IPS-NIHi7 (cell line): ENCODE measurements at regions not wholly inside any gene's neighbourhood (a gene's known extent, or its start where the extent isn't known, plus 50 kb on each side); places are given as distances from the start of the nearest gene placed in this dataset.

Experiments
- DNase-seq: peaks from one replicate; pipeline ENCODE4 v3.0.0; 2012; ENCODE audit warnings: mixed read lengths; ENCODE audit errors: extremely low spot score

- no peak for DNase-seq
These were observed 135.4 kb downstream of the NCOR2 start for GRCh38 chr12:124431971-124432370.

- no peak for DNase-seq
These were observed 135.6 kb downstream of the RFLNA start for GRCh38 chr12:124430491-124430890.

- no peak for DNase-seq
These were observed 134.6 kb downstream of the RFLNA start for GRCh38 chr12:124429535-124429934.

- DNase-seq: no peak
These were observed 133.9 kb downstream of the RFLNA start for GRCh38 chr12:124428792-124429281.

DNA sequence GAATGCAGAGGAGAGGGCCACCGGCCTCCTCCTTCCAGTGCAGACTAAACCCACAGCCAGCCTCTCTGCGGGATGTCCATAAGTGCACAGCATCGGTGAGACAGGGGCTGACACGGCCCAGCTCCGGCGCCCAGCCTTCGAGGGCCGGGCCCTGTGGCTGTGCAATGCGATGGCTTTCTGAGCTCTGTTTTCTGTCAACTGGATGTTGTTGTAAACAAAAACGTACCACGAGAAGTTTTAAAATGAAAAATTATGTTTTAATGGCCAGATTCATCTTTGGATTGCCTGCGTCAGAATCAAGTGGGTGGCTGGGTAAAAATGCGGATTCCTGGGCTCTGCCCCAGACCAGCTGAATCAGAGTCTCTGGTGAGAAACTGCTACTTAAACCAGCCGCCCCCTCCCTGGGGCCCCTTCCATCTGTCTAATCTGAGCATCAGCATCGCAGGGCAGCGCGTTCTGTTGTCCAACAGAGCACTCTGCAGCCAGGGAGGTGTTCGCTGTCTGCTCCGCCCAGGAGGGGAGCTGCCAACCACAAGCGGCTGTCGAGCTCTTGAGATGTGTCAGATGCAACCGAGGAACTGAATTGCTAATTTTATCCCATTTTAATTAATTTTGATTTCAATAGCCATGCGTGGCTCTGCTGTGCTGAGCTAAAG lies 133.4 kb downstream of the RFLNA start:
- no peak for DNase-seq

DNA sequence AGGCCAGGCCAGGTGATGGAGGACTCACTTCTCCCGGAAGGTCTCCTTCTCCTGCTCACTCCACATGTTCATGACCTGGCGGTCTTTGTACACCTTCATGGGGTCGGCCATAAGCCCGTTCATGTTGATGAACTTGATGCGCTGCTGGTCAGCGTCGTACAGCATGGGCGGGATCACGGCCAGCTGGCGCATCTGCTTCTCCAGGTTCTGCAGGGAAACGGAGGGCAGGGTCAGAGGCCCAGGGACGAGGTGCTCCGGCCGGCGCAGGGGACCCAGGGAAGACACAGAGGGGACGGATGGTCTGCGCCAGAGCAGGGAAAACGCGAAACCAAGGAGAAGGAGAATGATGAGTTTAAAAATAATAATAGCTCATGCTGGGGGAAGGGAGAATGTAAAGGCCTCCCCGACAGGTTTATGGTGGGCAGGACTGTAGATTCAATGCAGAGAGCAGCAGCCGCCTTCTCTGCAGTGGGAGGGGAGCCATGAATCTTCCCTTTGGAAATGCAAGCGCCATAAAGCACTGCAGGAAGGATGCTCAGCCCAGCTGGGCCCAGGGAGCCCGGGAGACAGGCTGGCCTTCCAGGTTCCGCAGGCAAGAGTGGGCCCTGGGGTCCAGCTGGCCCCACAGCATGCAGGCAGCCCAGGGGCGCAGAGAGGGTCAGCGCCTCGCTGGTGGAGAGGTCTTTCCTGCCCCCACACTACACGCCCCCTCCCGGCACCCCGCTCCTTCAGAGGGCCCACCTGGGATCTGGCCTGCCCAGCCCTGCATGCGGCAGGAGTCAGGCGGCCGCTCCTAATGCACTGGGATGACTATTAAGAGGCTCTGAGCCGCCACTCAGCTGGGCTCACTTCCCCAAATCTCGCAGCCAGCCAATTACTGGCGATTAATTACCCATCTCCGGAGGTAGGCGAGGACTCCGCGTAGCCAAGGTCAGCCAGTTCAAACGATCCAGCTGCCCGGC lies 132.0 kb downstream of the RFLNA start:
- no peak for DNase-seq

GRCh38 chr12:124425667-124426066 lies 130.8 kb downstream of the RFLNA start:
- no peak for DNase-seq

- DNase-seq: no peak
These were observed 129.6 kb downstream of the RFLNA start for GRCh38 chr12:124424516-124424905.

DNA sequence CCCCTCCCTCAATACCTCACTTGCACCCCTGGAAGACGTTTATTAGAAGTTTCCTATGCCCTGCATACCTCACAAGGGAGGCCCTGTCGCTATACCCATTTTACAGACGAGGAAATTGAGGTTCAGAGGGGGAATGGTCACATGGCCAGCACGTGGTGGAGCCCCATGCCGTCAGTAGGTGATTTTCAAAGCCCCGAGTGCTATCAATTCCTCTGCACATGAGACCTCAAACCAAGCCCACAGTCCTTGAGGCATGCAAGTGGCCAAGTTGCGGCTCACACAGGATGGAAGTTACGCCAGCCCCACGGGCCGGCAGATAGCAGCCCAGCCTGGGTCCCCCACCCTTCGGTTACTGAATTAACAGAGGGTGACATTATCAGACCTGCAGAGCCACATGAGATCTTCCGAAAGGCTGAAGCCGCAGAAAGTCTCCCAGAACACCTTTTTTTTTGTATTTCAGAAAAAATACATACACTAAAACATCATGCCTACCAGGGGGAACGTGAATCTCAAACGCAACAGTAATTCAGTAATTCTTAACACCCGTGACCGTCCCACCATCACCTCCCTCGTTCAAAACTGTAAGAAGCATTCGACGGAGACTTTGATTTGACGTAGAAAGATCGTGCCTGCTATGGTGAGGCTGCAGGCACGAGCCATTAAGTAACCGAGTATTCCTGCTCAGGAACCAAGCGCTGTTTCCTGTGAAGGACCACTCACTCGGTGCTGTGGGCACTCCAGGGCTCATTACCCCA lies 129.0 kb downstream of the RFLNA start:
- DNase-seq: no peak

- peak; percentile 57 for DNase-seq
These were observed 128.0 kb downstream of the RFLNA start for GRCh38 chr12:124422570-124423523.

GRCh38 chr12:124422142-124422569 lies 127.3 kb downstream of the RFLNA start:
- DNase-seq: peak; percentile 67

- no peak for DNase-seq
These were observed 126.2 kb downstream of the RFLNA start for GRCh38 chr12:124420996-124421674.

DNA sequence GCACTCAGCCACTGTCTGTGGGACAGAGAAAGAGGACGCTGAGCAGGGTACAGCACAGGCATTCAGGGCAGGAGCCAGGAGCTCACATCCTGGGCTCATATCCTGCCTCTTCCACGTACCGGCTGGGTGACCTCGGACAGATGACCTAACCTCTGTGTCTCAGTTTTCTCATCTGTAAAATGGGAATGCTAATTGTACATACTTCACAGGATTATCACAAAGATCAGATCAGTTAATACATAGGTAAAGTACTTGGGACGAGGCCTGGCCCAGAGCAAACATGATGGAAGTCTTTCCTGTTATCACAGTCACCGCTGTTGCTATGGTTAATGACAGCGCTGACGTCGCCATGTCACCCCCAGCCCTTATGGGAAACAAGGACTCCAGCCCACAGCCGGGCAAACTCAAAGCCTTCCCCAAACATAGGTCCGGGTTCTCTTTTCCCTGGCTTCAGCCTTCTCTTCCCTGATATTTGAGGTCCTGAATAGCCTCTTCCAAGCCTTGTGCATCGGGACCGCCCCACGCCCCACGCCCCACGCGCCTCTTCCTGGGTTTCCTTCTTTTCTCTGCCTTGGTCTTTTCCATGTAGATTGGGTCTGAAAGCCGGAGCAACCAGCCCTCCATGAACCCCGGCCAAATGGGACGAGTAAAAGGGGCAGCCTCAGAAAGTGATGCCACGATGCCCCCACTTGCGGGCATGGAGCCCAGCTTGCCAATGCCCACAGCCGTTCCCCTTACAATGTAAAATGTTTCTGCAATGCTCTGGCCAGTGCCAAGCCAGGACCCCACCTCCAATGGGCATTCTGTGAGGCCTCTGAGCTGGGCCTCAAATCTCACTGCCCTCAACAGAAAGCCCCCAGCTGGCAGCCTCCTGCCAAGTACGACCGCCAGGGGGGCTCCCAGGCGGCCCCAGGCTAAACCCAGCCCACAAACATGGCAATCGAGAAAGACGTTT lies 125.4 kb downstream of the RFLNA start:
- DNase-seq: no peak

DNA sequence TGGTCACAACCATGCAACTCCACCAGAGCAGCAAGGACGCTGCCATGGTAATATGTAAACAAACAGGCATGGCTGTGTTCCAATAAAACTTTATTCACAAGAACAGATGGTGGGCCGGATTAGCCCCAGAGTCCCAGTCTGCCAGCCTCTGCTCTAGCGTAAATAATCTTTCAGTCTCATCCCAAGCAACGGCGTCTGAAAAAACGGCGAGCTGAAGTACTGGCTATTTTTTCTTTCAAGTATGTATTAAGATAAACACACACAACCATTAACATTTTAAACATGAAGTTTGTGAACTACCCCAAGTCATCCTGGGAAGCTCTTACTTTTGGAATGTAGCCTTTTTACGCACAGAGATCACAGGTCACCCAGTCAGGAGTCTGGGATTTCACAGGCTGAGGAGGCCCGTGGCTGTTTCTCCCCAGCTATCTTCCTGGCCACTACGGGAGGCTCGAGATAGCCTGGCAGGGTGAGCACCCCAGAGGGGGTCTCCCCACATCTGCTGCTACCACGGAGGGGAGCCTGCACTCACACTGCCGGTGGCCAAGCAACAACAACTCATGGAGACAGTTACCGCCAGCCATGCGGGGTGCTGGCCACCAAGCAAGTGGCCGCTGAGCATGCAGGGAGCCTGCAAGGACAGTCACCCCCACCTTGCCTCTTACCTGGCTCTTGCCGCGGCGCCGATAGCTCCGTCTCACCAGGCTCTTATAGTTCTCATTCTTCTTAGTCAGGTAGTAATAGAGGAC lies 124.6 kb downstream of the RFLNA start:
- DNase-seq: no peak

DNA sequence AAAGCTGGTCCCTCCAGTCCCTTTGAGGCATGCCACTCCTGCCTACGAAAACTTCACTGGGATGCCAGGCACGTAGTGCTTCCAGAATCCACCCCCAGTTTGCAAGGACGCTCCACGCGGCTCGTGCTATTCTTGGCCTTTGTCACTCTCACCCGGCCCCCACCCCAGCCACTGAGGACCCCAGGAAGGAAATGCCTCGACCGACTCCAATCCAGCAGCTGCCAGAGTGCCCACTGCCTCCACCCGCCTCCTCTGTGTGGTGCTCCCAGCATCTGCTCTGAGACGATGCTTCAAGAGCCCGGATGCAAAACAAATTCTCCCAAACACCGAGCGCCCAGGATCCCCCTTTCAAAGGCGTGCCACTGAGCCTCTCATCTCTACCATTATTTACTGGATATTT lies 123.9 kb downstream of the RFLNA start:
- no peak for DNase-seq

- no peak for DNase-seq
These were observed 123.3 kb downstream of the RFLNA start for GRCh38 chr12:124418156-124418555.

GRCh38 chr12:124416516-124417395 lies 121.9 kb downstream of the RFLNA start:
- DNase-seq: no peak
